H1 (cell line): ENCODE measurements at regions not wholly inside any gene's neighbourhood (a gene's known extent, or its start where the extent isn't known, plus 50 kb on each side); places are given as distances from the start of the nearest gene placed in this dataset.

Experiments used
- CTCF ChIA-PET: fragments of 300-600 bp; sonication (Branson Sonifier 250); formaldehyde crosslinking; loops from one replicate; lab custom pipeline; 2021; ENCODE audit not compliant: partially characterized antibody; lab: Charles Lee
- POLR2A ChIA-PET: fragments of 300-600 bp; sonication (Branson Sonifier 250); formaldehyde crosslinking; loops from one replicate; lab custom pipeline; 2021; ENCODE audit warnings: inconsistent platforms; ENCODE audit not compliant: partially characterized antibody; lab: Charles Lee
- DNase-seq, 2 experiments: peaks; one replicate each; pipeline versions ENCODE4 v3.0.0 to v3.0.0-alpha.2; 2010 to 2022; ENCODE audit warnings: low spot score in 2 of 2, low read depth in 1 of 2, mixed read lengths in 1 of 2
- FAIRE-seq: peaks from 2 replicates; lab custom pipeline; 2011; peaks lifted over from hg19 to GRCh38; lab: Jason Lieb, UNC
- H2AFZ ChIP-seq: 2 replicates; pipeline ENCODE4 v1.8.1; 2012; ENCODE audit warnings: low read length, inconsistent platforms
- H2AK5ac ChIP-seq: 2 replicates; pipeline ENCODE4 v1.6.1; 2013; ENCODE audit warnings: low read depth, low read length
- H2BK120ac ChIP-seq: replicated peaks from 2 replicates; pipeline ENCODE3; 2013; ENCODE audit warnings: low read depth, low read length, inconsistent platforms
- H2BK12ac ChIP-seq: 2 replicates; pipeline ENCODE4 v1.6.1; 2013; ENCODE audit warnings: low read depth, low read length
- H2BK15ac ChIP-seq: 2 replicates; pipeline ENCODE4 v1.6.1; 2013; ENCODE audit warnings: low read length
- H2BK20ac ChIP-seq: 2 replicates; pipeline ENCODE4 v1.6.1; 2013; ENCODE audit warnings: low read length
- H2BK5ac ChIP-seq: 2 replicates; pipeline ENCODE4 v1.6.1; 2013; ENCODE audit warnings: low read depth, low read length
- H3K14ac ChIP-seq: 2 replicates; pipeline ENCODE4 v1.6.1; 2013; ENCODE audit warnings: inconsistent platforms; ENCODE audit not compliant: insufficient read length
- H3K18ac ChIP-seq: 2 replicates; pipeline ENCODE4 v1.6.1; 2013; ENCODE audit warnings: low read length; ENCODE audit errors: extremely low read depth
- H3K23ac ChIP-seq: 2 replicates; pipeline ENCODE4 v1.6.1; 2013; ENCODE audit warnings: inconsistent platforms; ENCODE audit not compliant: insufficient read length
- H3K23me2 ChIP-seq: 2 replicates; pipeline ENCODE4 v1.6.1; 2013; ENCODE audit warnings: low read depth, low read length
- H3K27ac ChIP-seq: 2 replicates; pipeline ENCODE4 v1.6.1; 2011; ENCODE audit warnings: low read depth, low read length, inconsistent platforms
- H3K27me3 ChIP-seq, 4 experiments: replicated peaks in 1 of 4; 1 replicate in 1 of 4; 2 replicates in 3 of 4; pipeline versions ENCODE4 v1.6.1 to v1.8.1; 2011 to 2013; ENCODE audit warnings: low read length in 3 of 4, mild to moderate bottlenecking in 3 of 4, inconsistent platforms in 2 of 4, mixed read lengths in 2 of 4, moderate library complexity in 1 of 4; ENCODE audit not compliant: control insufficient read depth in 3 of 4, insufficient read depth in 3 of 4; ENCODE audit errors: extremely low read depth in 1 of 4
- H3K36me3 ChIP-seq, 4 experiments: 2 replicates each; pipeline versions ENCODE4 v1.6.1 to v1.8.1; 2011 to 2013; ENCODE audit warnings: mild to moderate bottlenecking in 4 of 4, low read length in 3 of 4, moderate library complexity in 2 of 4, control low read depth in 1 of 4, inconsistent platforms in 1 of 4; ENCODE audit not compliant: insufficient read depth in 4 of 4, control insufficient read depth in 2 of 4
- H3K4ac ChIP-seq: replicated peaks from 2 replicates; pipeline ENCODE3; 2013; ENCODE audit warnings: low read length, low read depth, mixed read lengths, inconsistent platforms; ENCODE audit not compliant: insufficient read length
- H3K4me1 ChIP-seq, 4 experiments: replicated peaks in 1 of 4; 1 replicate in 1 of 4; 2 replicates in 3 of 4; pipeline versions ENCODE4 v1.6.1 to v1.8.1; 2011 to 2013; ENCODE audit warnings: low read length in 3 of 4, inconsistent platforms in 2 of 4, mixed read lengths in 1 of 4; ENCODE audit not compliant: insufficient read depth in 4 of 4, control insufficient read depth in 3 of 4
- H3K4me2 ChIP-seq, 2 experiments: 2 replicates each; pipeline versions ENCODE4 v1.6.1 to v1.8.1; 2011 to 2013; ENCODE audit warnings: low read depth in 2 of 2, low read length in 2 of 2, control low read depth in 1 of 2, inconsistent platforms in 1 of 2, mild to moderate bottlenecking in 1 of 2; ENCODE audit not compliant: insufficient read depth in 1 of 2
- H3K4me3 ChIP-seq, 4 experiments: fragments of 200-600, 300-600 bp in 1 of 4; sonication (generic), shearing (Covaris generic), sonication (Bioruptor Twin) in 1 of 4; 2 replicates each; pipeline versions ENCODE4 v1.5.1 to v1.8.1; 2011 to 2016; ENCODE audit warnings: low read length in 4 of 4, low read depth in 3 of 4, control low read depth in 2 of 4, inconsistent platforms in 2 of 4, mild to moderate bottlenecking in 2 of 4, mixed read lengths in 1 of 4, moderate library complexity in 1 of 4; ENCODE audit not compliant: insufficient read depth in 2 of 4; ENCODE audit errors: extremely low read depth in 1 of 4
- H3K56ac ChIP-seq: replicated peaks from 2 replicates; pipeline ENCODE3; 2013; ENCODE audit warnings: low read depth, mild to moderate bottlenecking, mixed read lengths, low read length, inconsistent platforms; ENCODE audit not compliant: insufficient read length
- H3K79me1 ChIP-seq: 2 replicates; pipeline ENCODE4 v1.6.1; 2013; ENCODE audit warnings: low read depth, low read length, control low read depth
- H3K79me2 ChIP-seq, 2 experiments: 2 replicates each; pipeline versions ENCODE4 v1.6.1 to v1.8.1; 2012 to 2013; ENCODE audit warnings: low read length in 2 of 2, mild to moderate bottlenecking in 2 of 2, inconsistent platforms in 1 of 2; ENCODE audit not compliant: insufficient read depth in 2 of 2, control insufficient read depth in 1 of 2
- H3K9ac ChIP-seq, 4 experiments: replicated peaks in 1 of 4; 1 replicate in 1 of 4; 2 replicates in 3 of 4; pipeline versions ENCODE4 v1.6.1 to v1.8.1; 2011 to 2013; ENCODE audit warnings: low read depth in 3 of 4, low read length in 3 of 4, control low read depth in 2 of 4, mild to moderate bottlenecking in 2 of 4, moderate library complexity in 2 of 4, inconsistent platforms in 1 of 4; ENCODE audit errors: extremely low read depth in 1 of 4
- H3K9me3 ChIP-seq, 2 experiments: 2 replicates each; pipeline versions ENCODE4 v1.6.1 to v1.8.1; 2012 to 2013; ENCODE audit warnings: mild to moderate bottlenecking in 2 of 2, moderate library complexity in 2 of 2, control low read depth in 1 of 2, inconsistent platforms in 1 of 2, low read depth in 1 of 2, low read length in 1 of 2, mixed read lengths in 1 of 2; ENCODE audit not compliant: insufficient read depth in 2 of 2
- H4K20me1 ChIP-seq, 2 experiments: replicated peaks in 1 of 2; 2 replicates each; pipeline versions ENCODE3 to v1.8.1; 2011 to 2013; ENCODE audit warnings: inconsistent platforms in 2 of 2, low read length in 2 of 2, mild to moderate bottlenecking in 1 of 2; ENCODE audit not compliant: insufficient read depth in 2 of 2, control insufficient read depth in 1 of 2
- H4K5ac ChIP-seq: 2 replicates; pipeline ENCODE4 v1.6.1; 2013; ENCODE audit warnings: low read length, low read depth, mixed read lengths, inconsistent platforms; ENCODE audit not compliant: insufficient read length
- H4K8ac ChIP-seq: 2 replicates; pipeline ENCODE4 v1.8.0; 2013; ENCODE audit warnings: mild to moderate bottlenecking, moderate library complexity, low read length, inconsistent platforms; ENCODE audit not compliant: insufficient read depth; ENCODE audit errors: extremely low read depth
- H4K91ac ChIP-seq: replicated peaks from 2 replicates; pipeline ENCODE3; 2013; ENCODE audit warnings: low read length, mixed read lengths, inconsistent platforms; ENCODE audit not compliant: insufficient read length
- BACH1 ChIP-seq: IDR thresholded peaks from 2 replicates; pipeline ENCODE4 v1.6.1; 2012; ENCODE audit warnings: low read length, improper control_type of control experiment
- BCL11A ChIP-seq, 2 experiments: IDR thresholded peaks; one replicate each; pipeline ENCODE4 v1.6.1; 2011; ENCODE audit warnings: low read depth in 2 of 2, low read length in 2 of 2, mild to moderate bottlenecking in 2 of 2
- CBX5 ChIP-seq: fragments of 300-800, 300-1000 bp; sonication (generic); IDR thresholded peaks from 2 replicates; pipeline ENCODE4 v1.7.1; 2016; ENCODE audit warnings: antibody characterized with exemption, low read length, low read depth
- EGR1 ChIP-seq: IDR thresholded peaks from 2 replicates; pipeline ENCODE4 v1.6.1; 2011; ENCODE audit warnings: low read depth, low read length, borderline replicate concordance
- EZH2 ChIP-seq: fragments of 200-600 bp; sonication (generic); IDR thresholded peaks from 2 replicates; pipeline ENCODE4 v1.7.1; 2012; ENCODE audit warnings: low read depth, mild to moderate bottlenecking, moderate library complexity, low read length, inconsistent platforms; ENCODE audit not compliant: severe bottlenecking
- FOSL1 ChIP-seq: IDR thresholded peaks from 2 replicates; pipeline ENCODE4 v1.6.1; 2011; ENCODE audit warnings: mild to moderate bottlenecking, low read depth, low read length, moderate library complexity; ENCODE audit not compliant: insufficient read depth
- GABPA ChIP-seq: IDR thresholded peaks from 2 replicates; pipeline ENCODE4 v1.6.1; 2011; ENCODE audit warnings: mild to moderate bottlenecking, low read length, moderate library complexity, borderline replicate concordance; ENCODE audit not compliant: insufficient read depth
- KDM5A ChIP-seq: fragments of 200-600 bp; IDR thresholded peaks from 2 replicates; pipeline ENCODE4 v1.7.1; 2012; ENCODE audit warnings: mild to moderate bottlenecking, low read length, inconsistent platforms, mixed read lengths
- NRF1 ChIP-seq: IDR thresholded peaks from 2 replicates; pipeline ENCODE4 v1.6.1; 2011; ENCODE audit warnings: mild to moderate bottlenecking, low read depth, low read length, improper control_type of control experiment
- SIN3A ChIP-seq, 2 experiments: IDR thresholded peaks in 1 of 2; conservative IDR thresholded peaks in 1 of 2; 2 replicates each; pipeline ENCODE4 v1.6.1; 2011 to 2012; ENCODE audit warnings: low read length in 2 of 2, improper control_type of control experiment in 1 of 2, low read depth in 1 of 2, mild to moderate bottlenecking in 1 of 2
- SRF ChIP-seq: IDR thresholded peaks from 2 replicates; pipeline ENCODE4 v1.6.1; 2011; ENCODE audit warnings: mild to moderate bottlenecking, low read depth, low read length, moderate library complexity
- WGBS, 2 experiments: shearing (Covaris generic) in 1 of 2; methylation state at CpG; one replicate each; pipeline versions ENCODE4 v1.1.6 to v1.1.7; 2013 to 2015; ENCODE audit warnings: low lambda C conversion rate in 2 of 2, mixed read lengths in 2 of 2, inconsistent platforms in 1 of 2, low coverage in 1 of 2, missing lambda C conversion rate in 1 of 2; ENCODE audit not compliant: insufficient replicate concordance in 2 of 2, insufficient coverage in 1 of 2, insufficient read length in 1 of 2; ENCODE audit errors: extremely low coverage in 1 of 2, missing lambda C conversion rate in 1 of 2; 5-methylcytosine and 5-hydroxymethylcytosine counted together
- TF ChIP-seq, protein P1 (sequence below): IDR thresholded peaks from 2 replicates; pipeline ENCODE4 v1.6.1; 2011; ENCODE audit warnings: low read length, improper control_type of control experiment

DNA sequence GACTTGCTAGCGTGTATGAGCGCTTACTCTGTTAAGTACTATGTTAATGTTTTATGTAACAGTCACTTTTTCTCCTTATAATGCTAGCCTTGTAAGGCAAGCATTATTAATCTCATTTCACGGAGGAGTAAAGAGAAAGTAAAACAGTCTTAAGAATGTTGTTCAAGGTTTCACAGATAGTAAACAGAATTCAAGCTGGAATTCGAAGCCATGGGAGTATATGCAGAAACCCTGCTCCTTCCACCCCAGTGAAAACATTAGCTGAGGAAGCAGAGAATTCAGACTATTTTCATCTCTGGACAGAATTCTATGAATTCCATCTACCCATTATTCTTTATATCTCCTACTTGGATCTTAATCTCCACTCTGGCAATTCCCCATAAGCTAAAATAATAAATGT, 1028.3 kb upstream of the WWC1 start:
- Histone ChIP-seq H3K56ac (no peak overlapping the region), H3K4me2 (no peak overlapping the region), H3K27me3 (no peaks in the 10 kb centered on the region; a peak in 1 of 7 replicates), H3K18ac (no peak overlapping the region), H2AK5ac (no peak overlapping the region), H3K27ac (no peak overlapping the region), H4K91ac (no peak overlapping the region), H3K4me3 (no peak overlapping the region), H2BK12ac (no peak overlapping the region), H3K4ac (no peak overlapping the region), H2BK20ac (no peak overlapping the region), H3K9me3 (no peaks in the 10 kb centered on the region), H2BK5ac (no peak overlapping the region), H3K36me3 (no peaks in the 10 kb centered on the region), H2BK120ac (no peak overlapping the region), H2BK15ac (no peak overlapping the region), H3K79me1 (no peaks in the 10 kb centered on the region), H3K14ac (no peak overlapping the region), H3K23me2 (no peaks in the 10 kb centered on the region), H3K23ac (no peak overlapping the region), H3K4me1 (no peaks in the 10 kb centered on the region), H4K8ac (no peak overlapping the region), H2AFZ (no peak overlapping the region), H4K5ac (no peak overlapping the region), H3K9ac (no peak overlapping the region), H4K20me1 (no peaks in the 10 kb centered on the region), H3K79me2 (no peaks in the 10 kb centered on the region)
- no peak for DNase-seq
- POLR2A ChIA-PET: no interaction called here
- WGBS, 2 experiments: 86% methylated on average over 4 of the region's 4 CpGs; no CpG with 5 or more reads in 1 of the 2 experiments
- FAIRE-seq: no peak
- CTCF ChIA-PET: interaction anchor here (1.0 to 3.0 kb wide), 10 partner anchors 8 to 784 kb away, joined by 3 to 15 read pairs (median 4); no protein-coding TSS in a partner anchor
- TF ChIP-seq EZH2 (no peak), SIN3A (conservative IDR thresholded peaks at IDR 0.05 in 1 of 2, IDR thresholded peaks at IDR 0.05 in 1 of 2; ENCODE audit: low read depth in 1 of 2, low read length in 2 of 2) (no peak), GABPA (no peak), EGR1 (no peak), BCL11A (IDR thresholded peaks at IDR 0.05; ENCODE audit: low read depth in 2 of 2, low read length in 2 of 2) (no peak), BACH1 (no peak), FOSL1 (no peak), CBX5 (no peak), KDM5A (no peak), SRF (no peak), NRF1 (no peak)
- TF ChIP-seq, protein P1, sequence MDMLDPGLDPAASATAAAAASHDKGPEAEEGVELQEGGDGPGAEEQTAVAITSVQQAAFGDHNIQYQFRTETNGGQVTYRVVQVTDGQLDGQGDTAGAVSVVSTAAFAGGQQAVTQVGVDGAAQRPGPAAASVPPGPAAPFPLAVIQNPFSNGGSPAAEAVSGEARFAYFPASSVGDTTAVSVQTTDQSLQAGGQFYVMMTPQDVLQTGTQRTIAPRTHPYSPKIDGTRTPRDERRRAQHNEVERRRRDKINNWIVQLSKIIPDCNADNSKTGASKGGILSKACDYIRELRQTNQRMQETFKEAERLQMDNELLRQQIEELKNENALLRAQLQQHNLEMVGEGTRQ: no peak
